ENCODE measurements at regions not wholly inside any gene's neighbourhood (a gene's known extent, or its start where the extent isn't known, plus 50 kb on each side); places are given as distances from the start of the nearest gene placed in this dataset.
"Not testable (repeated sequence)": the region's sequence is repeated elsewhere in the genome, so short reads cannot be mapped to it uniquely, and the experiment has no call there.

DNA sequence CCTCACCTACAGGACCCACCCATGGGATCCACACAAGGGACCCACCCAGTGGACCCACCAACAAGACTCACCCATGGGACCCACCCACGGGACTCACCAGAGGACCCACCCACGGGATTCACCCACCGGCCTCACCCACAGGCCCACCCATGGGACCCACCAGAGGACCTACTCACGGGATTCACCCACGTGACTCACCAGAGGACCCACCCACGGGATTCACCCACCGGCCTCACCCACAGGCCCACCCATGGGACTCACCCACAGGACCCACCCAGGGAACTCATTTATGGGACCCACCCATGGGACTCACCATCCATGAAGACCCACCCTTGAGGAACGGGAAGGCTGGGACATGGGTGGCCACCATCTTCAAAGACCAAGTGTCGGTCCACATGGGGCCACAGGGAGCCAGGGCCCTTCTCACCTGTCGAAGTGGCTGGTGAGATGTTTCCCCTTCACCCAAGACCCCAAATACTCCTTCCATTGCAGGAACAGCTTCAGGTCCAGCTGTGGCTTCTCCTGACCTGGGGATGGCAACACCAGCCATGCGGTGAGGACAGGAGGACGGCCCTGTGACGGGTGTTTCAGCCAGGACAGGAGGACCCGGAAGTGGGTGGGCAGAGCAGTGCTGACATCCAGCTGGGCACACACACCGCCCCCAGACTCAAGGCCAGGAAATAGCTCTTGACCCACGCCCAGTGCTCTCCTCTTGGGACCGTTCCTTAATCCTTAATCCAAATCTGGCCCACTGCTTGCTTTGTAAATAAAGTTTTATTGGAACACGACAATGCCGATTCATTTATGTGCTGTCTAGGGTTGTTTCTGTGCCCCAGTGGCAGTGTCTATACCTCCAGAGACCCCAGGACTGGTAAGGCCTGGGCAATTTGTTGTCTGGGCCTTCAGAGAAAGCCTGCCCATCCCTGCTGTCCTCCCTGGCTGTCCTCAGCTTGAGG is 1005.1 kb downstream of the BRD1 start:
- DNase-seq (ENCODE audit: low spot score): peak; percentile 31

DNA sequence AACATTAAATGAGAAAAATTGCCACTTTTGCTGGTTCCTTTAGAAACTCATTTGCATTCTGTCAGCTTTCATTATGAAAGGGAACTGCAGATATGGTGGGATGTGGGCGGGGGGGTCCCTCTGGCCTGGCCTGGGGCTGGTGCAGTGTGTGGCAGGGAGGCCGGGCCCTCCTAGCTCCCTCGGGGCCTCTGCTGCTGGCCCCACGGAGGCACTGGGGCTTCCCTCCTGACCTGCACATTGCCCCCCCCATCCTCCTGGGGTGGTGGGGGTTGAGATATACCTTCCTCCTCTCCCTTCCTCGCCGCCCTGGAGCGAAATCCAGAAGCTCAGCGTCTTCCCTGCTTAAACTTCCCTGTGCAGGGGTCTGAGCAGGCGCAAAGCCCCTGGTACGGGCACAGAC is 1005.9 kb downstream of the BRD1 start:
- no peak for DNase-seq (ENCODE audit: low spot score)

DNA sequence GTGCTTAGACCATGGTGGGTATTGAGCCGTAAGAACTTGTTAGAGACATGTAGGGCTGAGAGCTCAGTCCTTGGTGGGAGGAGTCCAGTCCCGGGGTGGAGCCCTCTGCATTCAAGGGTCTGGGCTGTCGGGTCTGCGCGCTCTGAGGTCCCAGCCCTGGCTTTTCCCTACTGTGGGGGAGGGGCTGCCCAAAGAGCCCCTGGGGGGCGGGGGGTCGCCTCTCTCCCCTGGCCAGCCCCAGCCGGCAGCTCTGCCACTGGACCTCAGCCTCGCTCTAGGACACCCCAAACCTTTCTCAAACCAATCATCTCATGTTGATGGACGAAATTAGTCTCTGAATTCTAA is 1006.4 kb downstream of the BRD1 start:
- no peak for DNase-seq (ENCODE audit: low spot score)

DNA sequence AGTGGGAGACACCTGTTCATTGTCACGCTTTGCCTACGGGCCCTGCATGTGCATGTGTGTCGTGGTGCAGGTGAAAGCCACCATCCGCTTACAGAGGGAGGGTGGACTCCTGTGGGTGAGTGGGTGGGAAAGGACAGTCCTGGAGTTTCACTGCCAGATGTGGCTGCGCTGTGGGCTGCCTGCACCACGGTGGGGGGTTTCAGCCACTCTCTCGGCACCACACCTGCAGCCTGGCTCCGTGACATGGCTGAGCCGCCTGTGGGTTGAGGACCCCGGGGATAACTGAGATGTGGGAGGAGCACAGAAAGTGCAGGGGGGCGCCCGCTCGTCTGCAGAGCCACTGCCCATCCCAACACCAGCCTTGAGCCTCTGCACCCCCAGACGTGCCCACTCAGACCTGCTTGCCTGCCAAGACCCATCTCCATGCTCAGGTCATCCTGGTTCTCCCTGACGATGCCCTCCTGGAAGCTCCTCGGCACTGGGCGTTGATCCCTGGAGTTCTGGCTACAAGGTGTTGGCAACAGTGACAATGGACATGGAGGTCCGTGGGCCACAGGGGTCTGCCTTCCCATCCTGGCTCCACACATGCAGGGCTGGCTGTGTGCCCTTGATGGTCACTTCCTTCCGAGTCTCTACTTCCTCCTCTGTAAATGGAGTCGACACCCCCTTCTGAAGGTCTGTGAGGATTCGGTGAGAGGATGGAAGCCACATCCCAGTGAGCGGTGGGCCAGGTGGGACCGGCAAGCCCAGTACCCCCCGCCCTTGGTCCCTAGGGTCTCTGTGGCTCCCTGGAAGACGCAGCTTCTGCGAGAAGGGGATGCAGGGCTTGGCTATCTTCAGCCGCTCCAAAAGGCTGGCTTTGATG is 1007.0 kb downstream of the BRD1 start:
- no peak for DNase-seq (ENCODE audit: low spot score)

DNA sequence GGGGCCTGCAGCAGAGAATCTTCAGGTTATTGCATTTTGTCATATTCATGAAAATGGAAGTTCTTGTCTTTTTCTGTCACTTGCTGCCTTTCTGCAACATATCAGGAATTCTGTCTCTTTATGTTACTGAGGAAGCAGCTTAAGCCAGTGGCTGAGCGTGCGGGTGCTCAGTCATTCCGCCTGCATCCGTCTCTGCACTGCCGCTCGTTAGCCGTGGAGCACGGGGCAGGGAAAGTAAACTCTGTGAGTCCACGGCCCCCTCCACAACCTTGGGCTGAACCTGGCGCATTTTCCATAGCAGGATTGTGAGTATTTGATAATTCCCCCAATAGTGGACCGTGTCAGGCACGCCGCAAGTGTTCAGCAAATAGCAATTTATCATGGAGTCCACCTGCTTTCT is 1007.7 kb downstream of the BRD1 start:
- no peak for DNase-seq (ENCODE audit: low spot score)

DNA sequence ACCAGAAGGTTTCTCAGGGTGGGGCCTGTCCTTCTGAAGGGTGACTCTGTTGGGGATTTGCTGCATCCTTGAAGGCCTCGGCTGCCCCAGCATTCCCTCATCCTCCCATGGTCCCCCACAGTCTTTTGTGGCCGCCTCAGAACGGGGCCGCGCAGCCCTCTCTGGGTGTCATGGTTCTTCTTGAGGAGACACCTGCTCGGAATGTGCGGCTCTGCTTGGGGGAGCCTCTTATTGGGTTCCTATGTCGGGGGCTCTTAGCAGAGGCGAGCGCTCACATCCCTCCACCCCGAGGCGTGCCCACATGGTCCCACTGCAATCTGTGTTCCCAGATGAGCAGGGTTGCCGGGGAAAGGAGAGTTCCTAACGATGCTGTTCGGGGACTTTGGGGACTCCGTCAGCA is 1008.4 kb downstream of the BRD1 start:
- DNase-seq (ENCODE audit: low spot score): no peak

DNA sequence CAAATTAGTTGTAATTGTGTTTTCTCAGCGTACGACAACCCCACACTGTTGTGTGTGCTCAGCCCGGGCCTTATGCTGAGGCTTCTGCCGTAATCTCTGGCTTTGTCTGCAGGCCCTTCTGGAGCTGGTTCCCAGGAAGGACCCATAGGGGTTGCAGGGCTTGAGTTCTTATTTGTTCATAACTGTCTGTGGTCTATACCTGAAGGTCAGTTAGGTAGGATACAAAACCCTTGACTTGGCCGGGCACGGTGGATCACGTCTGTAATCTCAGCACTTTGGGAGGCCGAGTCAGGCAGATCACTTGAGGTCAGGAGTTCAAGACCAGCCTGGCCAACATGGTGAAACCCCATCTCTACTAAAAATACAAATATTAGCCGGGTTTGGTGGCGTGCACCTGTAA is 1010.2 kb downstream of the BRD1 start:
- DNase-seq (ENCODE audit: low spot score): not testable (repeated sequence)

DNA sequence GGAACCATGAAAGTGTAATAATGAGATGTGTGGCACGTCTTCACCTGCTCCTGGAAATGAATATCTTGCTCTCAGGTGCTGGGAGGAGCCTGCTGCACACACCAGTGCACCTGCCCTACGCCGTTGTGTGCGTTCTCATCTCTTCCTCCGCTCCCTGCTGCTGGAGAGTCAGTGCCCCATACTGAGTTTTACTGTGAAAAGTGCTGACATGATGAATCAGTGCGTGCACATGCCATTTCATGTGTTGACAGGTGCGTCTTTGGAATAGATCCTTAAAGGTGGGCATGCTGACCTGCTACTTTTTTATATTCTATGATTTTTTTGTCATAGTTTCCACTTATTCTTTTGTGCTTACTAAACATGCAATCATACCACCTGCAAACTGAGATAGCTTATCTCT is 1015.8 kb downstream of the BRD1 start:
- DNase-seq (ENCODE audit: low spot score): no peak

DNA sequence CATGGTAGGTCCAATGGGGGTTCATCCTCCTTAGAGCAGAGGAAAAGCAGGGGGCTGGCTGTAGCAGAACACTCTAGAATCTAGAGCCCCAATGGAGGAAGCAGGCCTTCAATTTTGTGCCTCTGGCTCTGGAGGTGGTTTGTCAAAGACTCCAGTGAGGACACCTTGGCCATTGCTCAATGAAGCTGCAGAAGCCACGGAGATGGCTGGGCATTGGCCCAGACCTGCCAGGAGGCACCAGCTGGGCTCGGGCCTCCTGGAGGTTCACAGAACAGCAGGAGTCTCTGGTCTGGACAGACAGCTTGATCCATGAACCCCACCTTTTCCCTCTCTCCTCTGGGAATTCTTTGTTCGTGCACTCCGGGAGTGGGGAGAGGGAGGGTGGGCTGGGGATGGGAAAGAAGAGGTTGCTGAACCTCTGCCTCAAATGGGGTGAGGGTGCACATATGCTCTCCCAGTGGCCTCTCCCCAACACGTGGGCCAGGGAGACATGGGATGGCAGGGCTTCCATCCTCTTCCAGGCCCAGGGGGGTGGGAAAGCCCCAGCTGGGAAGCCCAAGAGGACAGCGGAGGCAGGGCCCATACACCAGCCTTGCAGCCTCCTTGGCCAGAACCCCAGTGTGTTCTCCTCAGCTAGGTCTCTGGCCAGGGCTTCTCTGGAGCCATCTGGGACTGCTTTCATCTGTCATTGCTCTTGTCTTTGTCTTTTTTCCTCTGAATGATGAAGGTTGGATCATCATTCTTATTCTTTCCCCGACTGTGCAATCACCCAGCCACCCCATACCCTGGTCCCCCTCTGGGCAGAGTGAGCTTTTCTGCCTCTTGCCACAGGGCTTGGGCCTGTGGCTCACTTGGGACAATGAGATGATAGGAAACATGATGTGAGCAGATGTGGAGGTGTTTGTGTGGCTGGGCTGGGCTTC is 1019.4 kb downstream of the BRD1 start:
- DNase-seq (ENCODE audit: low spot score): no peak

DNA sequence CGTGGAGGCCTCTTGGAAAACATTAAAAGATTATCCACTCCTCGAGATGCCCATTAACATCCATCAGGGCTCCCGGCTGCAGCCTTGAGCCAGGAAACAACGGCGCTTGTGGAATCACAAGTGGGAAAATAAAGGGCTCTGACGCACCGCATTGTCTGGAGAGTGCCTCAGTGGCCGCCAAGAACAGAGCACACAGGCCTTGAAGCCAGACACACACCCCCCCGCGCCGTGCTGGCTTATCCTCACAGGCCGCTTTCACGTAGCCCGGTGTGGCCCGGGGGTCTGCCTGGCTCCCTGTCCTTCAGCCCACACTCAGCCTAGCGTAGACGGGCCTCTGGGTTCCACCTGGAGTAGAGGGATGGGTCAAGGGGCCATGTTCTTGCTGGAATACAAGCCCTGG is 1020.5 kb downstream of the BRD1 start:
- no peak for DNase-seq (ENCODE audit: low spot score)

DNA sequence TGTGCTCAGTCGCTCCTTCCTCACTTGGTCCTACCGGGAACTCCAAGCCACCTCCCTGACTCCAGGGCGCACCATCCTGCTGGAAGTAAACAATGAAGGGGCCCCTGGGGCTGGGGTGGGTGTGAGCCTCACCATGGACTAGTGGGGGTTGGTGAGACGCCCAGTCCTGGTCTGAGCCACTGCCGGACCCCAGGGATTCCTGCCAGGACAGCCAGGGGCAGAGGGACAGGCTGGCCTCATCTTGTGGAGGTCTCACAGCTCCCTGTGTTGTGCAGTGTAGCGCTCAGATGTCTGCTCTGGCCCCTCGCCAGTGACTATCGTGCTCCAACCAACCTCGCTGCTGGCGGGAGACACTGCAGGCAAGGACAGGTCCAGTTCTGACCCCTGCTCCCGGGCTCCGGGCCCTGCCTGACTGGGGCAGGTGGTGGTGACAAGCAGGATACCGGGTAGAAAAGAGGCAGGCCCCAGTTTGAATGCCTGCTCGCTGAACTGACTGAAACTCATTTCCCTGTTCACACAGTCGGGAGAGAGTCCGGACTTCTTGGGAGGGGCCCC is 1021.4 kb downstream of the BRD1 start:
- DNase-seq (ENCODE audit: low spot score): no peak

DNA sequence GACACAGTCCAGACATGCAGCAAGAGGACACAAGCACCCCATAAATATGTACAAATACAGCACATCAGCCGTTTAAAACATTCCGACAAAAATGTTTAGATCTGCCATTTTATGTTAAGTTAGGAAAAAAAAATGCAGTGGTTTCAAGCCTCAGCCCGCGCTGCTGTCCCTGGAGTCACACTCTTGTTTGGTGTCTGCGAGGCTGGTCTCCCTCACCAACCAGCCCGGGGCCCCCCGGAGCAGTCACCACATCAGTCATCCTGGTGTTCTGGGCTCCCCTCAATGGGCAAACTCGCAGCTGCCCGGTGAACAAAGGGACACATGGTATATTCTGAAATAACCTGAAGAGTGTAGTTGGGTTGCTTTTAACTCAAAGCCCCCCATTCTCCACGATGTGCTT is 1022.2 kb downstream of the BRD1 start:
- no peak for DNase-seq (ENCODE audit: low spot score)

DNA sequence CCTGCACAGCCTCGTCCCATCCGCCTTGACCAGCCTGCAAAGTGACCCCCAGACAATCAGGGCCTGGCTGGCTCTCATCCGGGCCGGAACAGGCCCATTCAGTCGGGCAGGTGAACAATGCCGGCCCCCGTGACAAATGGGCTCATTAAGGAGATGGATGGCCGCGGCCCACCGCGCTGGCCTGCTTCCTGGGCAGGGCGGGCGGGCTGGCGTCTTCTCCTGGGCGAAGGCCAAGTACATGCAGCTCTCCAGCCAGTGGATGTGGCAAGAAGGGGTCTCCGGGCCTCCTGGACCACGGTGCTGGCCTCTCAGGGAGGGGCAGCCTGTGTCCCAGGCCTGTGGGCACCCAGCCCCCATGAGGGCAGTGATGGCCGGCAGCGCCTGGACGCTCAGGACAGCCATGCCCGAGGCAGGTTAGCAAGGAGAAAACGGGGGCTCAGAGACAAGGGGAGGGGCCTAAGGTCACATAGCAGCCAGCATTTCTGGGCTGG is 1022.8 kb downstream of the BRD1 start:
- DNase-seq (ENCODE audit: low spot score): no peak

DNA sequence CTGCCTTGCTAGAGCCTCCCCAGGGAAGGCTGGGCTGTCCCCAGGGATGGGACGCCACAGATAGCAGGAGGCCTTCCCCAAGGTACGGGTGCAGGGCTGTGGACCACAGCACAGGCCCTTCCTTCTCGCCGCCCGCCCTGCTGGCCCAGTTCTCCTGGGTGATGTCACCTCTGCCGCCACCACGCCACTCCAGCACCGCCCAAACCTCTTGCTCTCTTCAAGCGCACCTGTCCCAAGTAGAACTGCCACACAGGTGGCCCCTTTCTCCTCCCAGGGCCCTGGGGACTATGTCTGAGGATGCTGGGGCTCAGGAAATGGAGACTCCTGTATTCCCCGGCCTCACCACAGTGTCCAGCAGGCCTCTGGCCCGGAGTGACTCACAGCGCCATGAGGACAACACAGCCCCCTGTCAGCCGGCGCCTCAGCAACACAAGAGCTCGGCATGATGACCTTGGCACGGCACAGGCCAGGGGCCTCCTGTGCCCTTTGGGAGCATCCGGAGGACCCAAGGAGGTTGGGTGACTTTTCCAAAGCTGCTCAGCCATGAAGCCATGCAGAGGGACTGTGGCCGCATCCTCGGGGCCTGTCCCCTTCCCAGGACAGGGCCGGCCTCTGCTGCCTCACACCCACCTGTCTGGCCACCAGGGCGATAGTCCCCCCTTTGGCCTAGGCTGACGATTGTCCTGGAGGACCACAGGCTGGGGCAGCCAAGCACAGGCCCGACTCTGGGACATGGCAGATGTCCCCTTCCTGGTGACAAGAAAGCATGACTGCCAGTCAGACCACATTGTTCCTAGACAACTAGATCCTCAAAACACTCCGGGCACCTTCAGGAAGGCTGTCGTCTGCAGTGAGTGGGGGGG is 1023.5 kb downstream of the BRD1 start:
- DNase-seq (ENCODE audit: low spot score): no peak

DNA sequence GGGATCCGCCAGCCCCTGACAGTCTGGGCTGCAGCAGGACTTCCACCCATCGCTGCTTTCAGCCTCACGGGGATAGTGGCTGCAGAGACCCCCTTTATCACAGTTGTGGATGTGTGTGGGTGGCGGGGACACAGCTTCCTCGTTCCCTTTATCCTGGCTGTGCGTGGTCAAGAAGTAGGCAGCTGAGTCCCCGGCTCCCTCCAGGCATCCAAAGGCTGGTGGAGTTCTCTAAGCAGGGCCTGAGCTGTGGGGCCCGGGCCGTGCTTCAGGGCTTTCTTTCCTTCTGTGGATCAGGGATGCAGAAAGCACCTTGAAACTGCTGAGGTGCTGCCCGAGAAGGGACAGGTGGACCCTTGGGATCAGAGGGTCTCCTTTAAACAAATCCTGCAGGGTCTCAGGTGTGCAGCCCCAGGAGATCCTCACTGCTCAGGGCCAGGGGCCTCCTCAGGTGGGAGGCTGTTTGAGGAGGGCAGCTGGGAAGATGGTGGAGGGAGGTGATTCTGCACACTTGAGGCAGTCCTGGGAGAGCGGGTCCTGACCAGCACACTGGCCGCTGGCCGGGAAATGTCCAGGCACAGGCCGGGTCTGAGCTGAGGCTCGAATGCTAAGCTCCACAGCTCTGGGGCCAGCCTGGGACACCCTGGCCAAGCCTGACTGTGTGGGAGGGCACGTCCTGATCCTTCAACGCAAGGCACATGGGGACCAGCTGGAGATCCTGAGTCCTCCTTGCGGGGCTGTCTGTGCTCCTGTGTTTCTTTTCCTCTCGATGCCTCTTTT is 1024.3 kb downstream of the BRD1 start:
- no peak for DNase-seq (ENCODE audit: low spot score)

DNA sequence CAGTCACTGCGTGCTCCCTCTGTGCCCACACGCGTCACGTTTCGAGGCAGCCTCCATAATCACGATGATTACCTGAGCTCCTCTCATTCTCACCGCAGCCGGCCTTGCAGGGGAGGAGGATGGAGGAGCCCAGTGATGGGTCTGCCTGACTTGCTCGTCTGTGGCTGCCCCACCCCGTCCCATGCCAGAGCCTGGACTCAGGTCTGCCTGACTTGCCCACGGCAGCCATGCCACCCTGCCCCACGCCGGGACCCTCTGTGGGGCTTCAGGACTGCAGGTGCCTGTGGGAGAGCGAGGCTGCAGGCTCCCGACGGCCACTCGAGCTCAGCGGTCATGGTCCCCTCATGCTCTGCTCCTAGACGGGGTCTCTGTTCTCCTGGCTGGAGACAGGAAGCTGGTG is 1025.1 kb downstream of the BRD1 start:
- DNase-seq (ENCODE audit: low spot score): no peak

DNA sequence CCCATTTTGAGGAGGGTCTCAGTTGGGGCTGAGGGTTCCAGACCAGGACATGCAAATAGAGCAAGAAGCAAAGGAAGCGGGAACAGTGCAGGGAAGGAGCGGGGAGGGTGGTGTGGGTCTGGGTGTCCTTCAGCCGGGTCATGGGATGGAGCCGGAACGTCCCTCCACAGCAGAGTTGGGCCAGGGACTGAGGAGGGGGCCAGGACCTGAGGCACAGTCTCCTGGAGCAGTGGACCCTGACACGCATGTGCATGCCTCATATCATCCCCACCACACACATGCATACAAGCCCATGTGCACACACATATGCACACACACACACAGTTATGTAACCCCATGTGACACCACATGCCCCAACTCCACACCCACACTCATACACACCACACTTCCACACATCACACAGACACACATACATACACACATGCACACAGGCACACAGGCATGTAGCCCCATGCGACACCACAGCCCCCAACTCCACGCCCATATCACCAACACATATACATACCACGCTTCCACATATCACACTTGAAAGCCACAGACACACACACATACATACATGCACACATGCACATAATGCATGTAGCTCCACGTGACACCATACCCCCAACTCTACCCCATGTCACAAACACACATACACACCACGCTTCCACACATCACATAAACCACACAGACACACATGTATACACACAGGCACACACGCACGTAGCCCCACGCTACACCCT is 1026.6 kb downstream of the BRD1 start:
- peak; percentile 38 for DNase-seq (ENCODE audit: low spot score)

DNA sequence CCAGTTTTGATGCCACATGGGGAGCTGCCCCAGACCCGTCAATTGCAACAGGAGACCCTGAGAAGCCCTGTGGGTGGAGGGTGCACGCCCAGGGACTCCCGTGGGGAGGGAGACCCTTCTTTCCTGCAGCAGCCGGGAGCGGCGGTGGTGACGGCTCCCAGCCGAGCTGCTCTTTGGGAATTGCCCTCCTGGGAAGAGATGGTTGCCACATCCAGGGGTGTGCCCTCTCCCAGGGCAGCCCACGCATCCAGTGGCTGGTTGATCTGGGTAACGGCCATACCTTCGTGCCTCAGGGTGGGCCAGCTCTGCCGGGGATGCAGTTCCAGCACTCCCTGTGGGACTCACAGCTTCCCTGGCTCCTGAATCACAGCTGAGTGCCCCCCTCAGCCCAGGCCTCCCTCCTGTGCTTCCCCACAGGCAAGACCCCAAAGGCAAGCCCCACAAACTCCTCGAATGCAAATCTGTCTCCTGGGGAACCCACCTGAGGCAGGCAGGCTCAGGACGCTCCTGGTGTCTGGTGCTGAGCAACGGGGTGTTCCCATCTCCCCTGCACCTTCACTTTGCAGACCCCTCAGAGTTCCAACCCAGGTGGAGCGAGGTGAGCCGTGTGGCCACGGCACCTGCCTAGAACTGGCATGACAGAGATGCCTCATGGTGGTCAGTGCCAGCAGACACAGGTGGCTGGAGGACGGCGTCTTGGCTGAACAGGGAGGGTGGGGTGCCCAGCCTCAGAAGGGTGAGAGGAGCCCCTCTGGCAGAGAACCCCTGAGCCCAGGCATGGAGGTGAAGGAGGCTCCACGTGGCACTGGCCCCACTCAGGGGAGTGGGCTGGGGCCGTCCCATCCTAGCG is 1027.4 kb downstream of the BRD1 start:
- DNase-seq (ENCODE audit: low spot score): peak; percentile 32
